IMR-90 (cell line): ENCODE measurements at regions not wholly inside any gene's neighbourhood (a gene's known extent, or its start where the extent isn't known, plus 50 kb on each side); places are given as distances from the start of the nearest gene placed in this dataset.
A peak's percentile ranks its signal among the peaks of the same experiment; 100 is the strongest.

ENCODE experiments used
- ATAC-seq: fragments of 200-7000 bp; cut with Tn5 transposase; 2 replicates; pipeline ENCODE4 v1.9.1; 2020; ENCODE audit warnings: low read depth, mild to moderate bottlenecking, moderate library complexity
- BruUV-seq: library from RNA; stranded (reverse); fragments of 400-500 nt; replicated peaks from 2 replicates; lab custom pipeline; 2021; lab: Mats Ljungman, UMichigan
- CTCF ChIA-PET: fragments of 300-600 bp; formaldehyde crosslinking; extraction: SDS; loops from one replicate; lab custom pipeline; 2021; ENCODE audit warnings: antibody characterized with exemption; lab: Yijun Ruan, JAX
- POLR2A ChIA-PET: fragments of 300-600 bp; sonication (Branson Sonifier 250); formaldehyde crosslinking; loops from one replicate; lab custom pipeline; 2022; ENCODE audit warnings: antibody characterized with exemption; ENCODE audit not compliant: unreplicated experiment; lab: Charles Lee
- DNase-seq: peaks from one replicate; pipeline ENCODE4 v3.0.0; 2013
- H2AFZ ChIP-seq: replicated peaks from 2 replicates; pipeline ENCODE3; 2013; ENCODE audit warnings: low read length, mild to moderate bottlenecking; ENCODE audit not compliant: poor library complexity
- H2AK5ac ChIP-seq: 2 replicates; pipeline ENCODE4 v1.6.1; 2013; ENCODE audit warnings: low read depth, low read length, inconsistent platforms
- H2AK9ac ChIP-seq: replicated peaks from 2 replicates; pipeline ENCODE3; 2013; ENCODE audit warnings: mild to moderate bottlenecking, low read depth, low read length, moderate library complexity; ENCODE audit not compliant: poor library complexity
- H2BK120ac ChIP-seq: 2 replicates; pipeline ENCODE4 v1.6.1; 2013; ENCODE audit warnings: low read depth, low read length, inconsistent platforms
- H2BK15ac ChIP-seq: 3 replicates; pipeline ENCODE4 v1.6.1; 2013; ENCODE audit warnings: low read depth, low read length, inconsistent platforms
- H2BK20ac ChIP-seq: 2 replicates; pipeline ENCODE4 v1.6.1; 2013; ENCODE audit warnings: low read depth, mild to moderate bottlenecking, inconsistent platforms, low read length, moderate library complexity
- H2BK5ac ChIP-seq: 2 replicates; pipeline ENCODE4 v1.6.1; 2013; ENCODE audit warnings: mild to moderate bottlenecking, low read depth, low read length, inconsistent platforms; ENCODE audit not compliant: poor library complexity, severe bottlenecking
- H3K14ac ChIP-seq: replicated peaks from 2 replicates; pipeline ENCODE4 v1.6.1; 2013; ENCODE audit warnings: low read depth, low read length, inconsistent platforms
- H3K18ac ChIP-seq: 2 replicates; pipeline ENCODE4 v1.6.1; 2013; ENCODE audit warnings: low read depth, low read length, control low read depth
- H3K23ac ChIP-seq: 2 replicates; pipeline ENCODE4 v1.6.1; 2013; ENCODE audit warnings: low read depth, low read length, inconsistent platforms
- H3K27ac ChIP-seq: 2 replicates; pipeline ENCODE4 v1.5.1; 2013; ENCODE audit warnings: mild to moderate bottlenecking, control low read depth, low read length; ENCODE audit not compliant: insufficient read depth
- H3K27me3 ChIP-seq: 2 replicates; pipeline ENCODE4 v1.6.1; 2013; ENCODE audit warnings: low read length; ENCODE audit not compliant: control insufficient read depth, insufficient read depth
- H3K36me3 ChIP-seq: 2 replicates; pipeline ENCODE4 v1.6.1; 2013; ENCODE audit warnings: low read length, mixed read lengths; ENCODE audit not compliant: control insufficient read depth, insufficient read depth
- H3K4ac ChIP-seq: 2 replicates; pipeline ENCODE4 v1.6.1; 2013; ENCODE audit warnings: low read depth, low read length, inconsistent platforms
- H3K4me1 ChIP-seq: 2 replicates; pipeline ENCODE4 v1.6.1; 2013; ENCODE audit warnings: low read length, mixed read lengths; ENCODE audit not compliant: control insufficient read depth, insufficient read depth
- H3K4me2 ChIP-seq: 2 replicates; pipeline ENCODE4 v1.6.1; 2013; ENCODE audit warnings: low read depth, mild to moderate bottlenecking, control low read depth, low read length, moderate library complexity
- H3K4me3 ChIP-seq: 2 replicates; pipeline ENCODE4 v1.5.1; 2013; ENCODE audit warnings: low read depth, mild to moderate bottlenecking, control low read depth, low read length, moderate library complexity; ENCODE audit not compliant: insufficient read depth
- H3K56ac ChIP-seq: 2 replicates; pipeline ENCODE4 v1.6.1; 2013; ENCODE audit warnings: low read length, inconsistent platforms; ENCODE audit not compliant: insufficient read depth; ENCODE audit errors: extremely low read depth
- H3K79me1 ChIP-seq, 2 experiments: 2 replicates each; pipeline ENCODE4 v1.6.1; 2013; ENCODE audit warnings: low read length in 2 of 2, inconsistent platforms in 1 of 2, low read depth in 1 of 2
- H3K9ac ChIP-seq: 2 replicates; pipeline ENCODE4 v1.6.1; 2013; ENCODE audit warnings: low read depth, low read length, control low read depth
- H3K9me1 ChIP-seq: 2 replicates; pipeline ENCODE4 v1.6.1; 2013; ENCODE audit warnings: low read length, inconsistent platforms; ENCODE audit not compliant: insufficient read depth
- H3K9me3 ChIP-seq: 2 replicates; pipeline ENCODE4 v1.6.1; 2013; ENCODE audit warnings: low read length; ENCODE audit not compliant: control insufficient read depth, insufficient read depth
- H4K20me1 ChIP-seq: 2 replicates; pipeline ENCODE4 v1.6.1; 2013; ENCODE audit warnings: low read length, inconsistent platforms; ENCODE audit not compliant: insufficient read depth
- H4K5ac ChIP-seq: 2 replicates; pipeline ENCODE4 v1.6.1; 2013; ENCODE audit warnings: mild to moderate bottlenecking, low read depth, low read length, control low read depth
- H4K8ac ChIP-seq, 2 experiments: 2 replicates each; pipeline ENCODE4 v1.6.1; 2013; ENCODE audit warnings: low read depth in 2 of 2, low read length in 2 of 2, control low read depth in 1 of 2, inconsistent platforms in 1 of 2
- H4K91ac ChIP-seq: 2 replicates; pipeline ENCODE4 v1.6.1; 2013; ENCODE audit warnings: low read depth, low read length, inconsistent platforms; ENCODE audit not compliant: insufficient read depth
- BHLHE40 ChIP-seq: fragments of 150-350 bp; IDR thresholded peaks from 2 replicates; pipeline ENCODE4 v1.6.1; 2016; ENCODE audit warnings: mild to moderate bottlenecking, low read depth, low read length
- CEBPB ChIP-seq: IDR thresholded peaks from 2 replicates; pipeline ENCODE4 v1.6.1; 2012; ENCODE audit warnings: low read depth, low read length, improper control_type of control experiment
- CHD1 ChIP-seq: IDR thresholded peaks from 2 replicates; pipeline ENCODE4 v1.6.1; 2012; ENCODE audit warnings: low read depth, low read length, improper control_type of control experiment
- ELK1 ChIP-seq: fragments of 150-350 bp; IDR thresholded peaks from 2 replicates; pipeline ENCODE4 v1.6.1; 2016; ENCODE audit warnings: low read depth, mild to moderate bottlenecking, low read length, moderate library complexity, borderline replicate concordance
- FOS ChIP-seq: fragments of 150-350 bp; IDR thresholded peaks from 2 replicates; pipeline ENCODE4 v1.6.1; 2016; ENCODE audit warnings: low read depth, low read length
- MAFK ChIP-seq: IDR thresholded peaks from 2 replicates; pipeline ENCODE4 v1.6.1; 2012; ENCODE audit warnings: low read depth, low read length, improper control_type of control experiment
- MAZ ChIP-seq: IDR thresholded peaks from 2 replicates; pipeline ENCODE4 v1.6.1; 2012; ENCODE audit warnings: low read depth, mild to moderate bottlenecking, low read length, improper control_type of control experiment, moderate library complexity, borderline replicate concordance
- MXI1 ChIP-seq: IDR thresholded peaks from 2 replicates; pipeline ENCODE4 v1.6.1; 2012; ENCODE audit warnings: low read depth, mild to moderate bottlenecking, low read length, moderate library complexity, borderline replicate concordance
- NFE2L2 ChIP-seq: fragments of 150-350 bp; IDR thresholded peaks from 2 replicates; pipeline ENCODE4 v1.6.1; 2016; ENCODE audit warnings: low read depth, mild to moderate bottlenecking, low read length
- POLR2A ChIP-seq: IDR thresholded peaks from 2 replicates; pipeline ENCODE4 v1.6.1; 2012; ENCODE audit warnings: mild to moderate bottlenecking, low read depth, low read length
- RAD21 ChIP-seq: IDR thresholded peaks from 2 replicates; pipeline ENCODE4 v1.6.1; 2012; ENCODE audit warnings: low read length, improper control_type of control experiment
- RCOR1 ChIP-seq: IDR thresholded peaks from 2 replicates; pipeline ENCODE4 v1.6.1; 2012; ENCODE audit warnings: mild to moderate bottlenecking, low read length, improper control_type of control experiment; ENCODE audit not compliant: insufficient replicate concordance
- RFX5 ChIP-seq: IDR thresholded peaks from 2 replicates; pipeline ENCODE4 v1.8.0; 2012; ENCODE audit warnings: low read depth, mild to moderate bottlenecking, low read length, moderate library complexity
- SMC3 ChIP-seq: fragments of 150-350 bp; IDR thresholded peaks from 2 replicates; pipeline ENCODE4 v1.6.1; 2016; ENCODE audit warnings: low read depth, mild to moderate bottlenecking, antibody characterized with exemption, low read length, moderate library complexity
- USF2 ChIP-seq: fragments of 150-350 bp; IDR thresholded peaks from 2 replicates; pipeline ENCODE4 v1.6.1; 2017; ENCODE audit warnings: mild to moderate bottlenecking, antibody characterized with exemption, low read length, low read depth
- WGBS, 2 experiments: methylation state at CpG; one replicate each; pipeline versions ENCODE4 v1.1.5 to v1.1.7; 2013; ENCODE audit warnings: missing lambda C conversion rate in 2 of 2; ENCODE audit not compliant: insufficient read length in 1 of 2; ENCODE audit errors: extremely low coverage in 2 of 2; 5-methylcytosine and 5-hydroxymethylcytosine counted together
- dilution Hi-C: fragments of 300-500 bp; cut with HindIII; formaldehyde crosslinking; loops from one replicate; pipeline ENCODE4 v1.14.3; 2018; ENCODE audit warnings: low sequenced_read_pairs; ENCODE audit not compliant: unreplicated experiment
- in situ Hi-C: fragments of 300-500 bp; cut with MboI; formaldehyde crosslinking; loops from 3 replicates; pipeline ENCODE4 v1.14.3; 2019; ENCODE audit warnings: low sequenced_read_pairs, inconsistent platforms, mixed read lengths
- intact Hi-C: fragments of 100-400 bp; cut with micrococcal nuclease; formaldehyde crosslinking; loops from 2 replicates; pipeline ENCODE4 v1.10.0; 2022

- peak overlapping the region; percentile 98 for H2BK5ac ChIP-seq
- H2AK9ac ChIP-seq: peak overlapping the region; percentile 87
- POLR2A ChIA-PET: no interaction called here
- H2BK20ac ChIP-seq: peak overlapping the region; percentile 90
- peak overlapping the region; percentile 96 for H3K27ac ChIP-seq
- H2AFZ ChIP-seq: peak overlapping the region; percentile 84
- H3K4me1 ChIP-seq: peaks cover 20% of the 10 kb centered on the region
- WGBS, 2 experiments: no CpG with 5 or more reads among the region's 10 CpGs
- peak overlapping the region; percentile 97 for H2BK120ac ChIP-seq
- peak overlapping the region; percentile 85 to 97 for H4K8ac ChIP-seq
- peak overlapping the region; percentile 99 for H2BK15ac ChIP-seq
- no peaks in the 10 kb centered on the region for H4K20me1 ChIP-seq
- peak overlapping the region; percentile 96 for H4K91ac ChIP-seq
- peak; percentile 96 for DNase-seq
- no peaks in the 10 kb centered on the region for H3K36me3 ChIP-seq
- no peak overlapping the region for H3K4me3 ChIP-seq
- no peaks in the 10 kb centered on the region for H3K9me3 ChIP-seq
- H3K14ac ChIP-seq: peak overlapping the region; percentile 92
- in situ Hi-C loops (no loop called here), intact Hi-C loops (no loop called here), dilution Hi-C loops (no loop called here)
- peaks cover 0 to 36% of the 10 kb centered on the region in 2 experiments; a peak in 3 of 4 replicates for H3K79me1 ChIP-seq
- no peaks in the 10 kb centered on the region for H3K27me3 ChIP-seq
- H3K18ac ChIP-seq: peak overlapping the region; percentile 95
- peak overlapping the region; percentile 98 for H3K23ac ChIP-seq
- BruUV-seq: no TSS peak
- peak overlapping the region; percentile 82 for H3K56ac ChIP-seq
- H2AK5ac ChIP-seq: peak overlapping the region; percentile 100
- CTCF ChIA-PET: no interaction called here
- H3K4ac ChIP-seq: peak overlapping the region; percentile 95
- H3K9me1 ChIP-seq: peaks cover 42% of the 10 kb centered on the region
- H4K5ac ChIP-seq: peak overlapping the region; percentile 95
- H3K9ac ChIP-seq: peak overlapping the region; percentile 78
- ATAC-seq: peak; percentile 99
- H3K4me2 ChIP-seq: no peak overlapping the region
- TF ChIP-seq CEBPB (peak; percentile 83), RCOR1 (peak; percentile 29), MXI1 (peak; percentile 62; the same call in 1 of the 2 replicates), RFX5 (no peak), MAFK (no peak), RAD21 (peak; percentile 38), ELK1 (no peak), NFE2L2 (no peak), SMC3 (no peak), MAZ (peak; percentile 94), POLR2A (0 out of 2 replicates have a peak, but pooled peaks have one; percentile 26), BHLHE40 (peak; percentile 24; the same call in 1 of the 2 replicates), CHD1 (no peak), FOS (peak; percentile 90), USF2 (no peak)
Measured at GRCh38 chr2:237213315-237214022, 127.8 kb downstream of the COPS8 start.
